ENCODE measurements at regions not wholly inside any gene's neighbourhood (a gene's known extent, or its start where the extent isn't known, plus 50 kb on each side); places are given as distances from the start of the nearest gene placed in this dataset.

DNA sequence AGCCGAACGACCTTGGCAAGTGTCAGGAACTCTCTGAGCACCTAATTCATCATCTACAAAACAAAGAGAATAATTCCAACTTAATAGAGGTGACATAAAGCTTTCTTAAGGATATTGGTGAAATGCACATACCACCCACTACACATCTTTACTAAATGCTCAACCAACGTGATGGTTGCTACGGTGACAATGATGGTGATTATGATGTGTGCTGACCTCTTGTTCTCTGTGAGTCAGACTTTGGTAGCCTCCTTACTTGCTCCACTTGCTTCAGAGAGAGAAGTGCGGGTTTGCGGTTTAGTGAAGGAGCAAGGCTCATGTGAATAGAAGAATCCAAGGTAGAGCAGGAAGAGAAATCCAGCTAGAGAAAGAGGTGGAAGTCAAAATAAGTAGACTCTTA is 52.8 kb upstream of the CLNK start:
- no peak for DNase-seq

DNA sequence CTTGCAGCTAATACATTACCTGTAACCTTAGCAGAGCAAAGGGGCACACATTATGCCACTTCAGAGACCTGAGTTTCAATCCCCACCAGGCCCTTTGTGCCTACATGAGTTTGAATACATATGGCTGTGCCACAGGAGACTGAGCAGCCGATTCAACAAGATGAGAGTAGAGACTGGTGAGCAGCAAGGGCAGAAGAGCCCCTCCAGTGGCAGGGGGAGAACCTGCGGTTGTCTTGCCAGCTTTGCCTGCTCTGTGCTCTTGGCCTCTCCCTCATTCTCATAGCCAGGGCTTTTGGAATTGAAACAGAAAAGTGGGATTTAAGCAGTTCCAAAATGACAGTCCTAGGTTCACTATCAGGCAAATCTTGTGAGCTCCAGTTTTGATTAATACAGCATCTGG is 52.3 kb upstream of the CLNK start:
- no peak for DNase-seq

DNA sequence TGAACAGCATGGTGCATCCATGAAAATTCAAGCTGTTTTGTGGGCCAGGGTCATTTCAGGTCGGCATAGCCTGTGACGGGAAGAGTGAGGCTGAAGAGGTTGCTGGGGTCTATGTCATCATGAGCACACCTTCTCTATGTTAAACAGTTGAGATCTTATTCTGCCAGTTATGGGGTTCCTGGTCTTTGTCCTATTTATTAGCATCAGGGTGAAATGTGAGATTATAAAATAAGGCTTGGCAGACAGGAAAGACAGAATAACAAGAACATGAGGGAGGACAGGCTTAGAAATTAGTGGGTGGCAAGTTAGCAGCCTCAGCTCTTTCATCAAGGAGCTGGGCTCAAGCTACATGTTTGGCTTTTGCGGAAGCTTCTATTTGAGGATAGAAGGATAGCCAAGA is 51.7 kb upstream of the CLNK start:
- DNase-seq = no peak

DNA sequence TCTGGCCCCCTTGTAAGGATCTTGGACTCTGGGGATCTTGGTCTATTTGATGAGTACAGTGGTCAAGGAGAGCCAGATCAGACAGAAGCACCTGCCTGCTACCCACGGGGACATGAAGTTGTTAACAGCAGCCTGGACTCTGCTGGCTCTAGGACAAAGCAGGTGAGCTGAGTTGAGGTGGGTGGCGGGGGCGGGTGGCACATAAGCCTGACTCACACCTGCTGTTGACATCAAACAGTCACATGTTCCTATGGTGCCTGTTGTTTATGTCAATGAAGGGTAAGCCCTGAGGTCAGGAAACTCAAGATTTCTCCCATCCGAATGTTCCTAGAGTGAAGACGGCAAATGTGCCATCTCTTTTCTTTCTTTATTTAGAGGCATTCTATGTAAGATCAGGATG is 50.1 kb upstream of the CLNK start:
- DNase-seq = no peak

All from NCI-H1436 (cell line).